GM06990 (cell line): ENCODE measurements at regions not wholly inside any gene's neighbourhood (a gene's known extent, or its start where the extent isn't known, plus 50 kb on each side); places are given as distances from the start of the nearest gene placed in this dataset.

Source experiments
- DNase-seq: peaks from one replicate; pipeline ENCODE4 v3.0.0-alpha.2; 2011; ENCODE audit not compliant: insufficient read length; ENCODE audit errors: extremely low read depth
- H3K27me3 ChIP-seq: replicated peaks from 2 replicates; pipeline ENCODE4 v1.6.0; 2011; ENCODE audit warnings: low read length; ENCODE audit not compliant: control insufficient read depth, insufficient read depth
- H3K36me3 ChIP-seq: 2 replicates; pipeline ENCODE4 v1.5.1; 2011; ENCODE audit warnings: low read length; ENCODE audit not compliant: control insufficient read depth, insufficient read depth
- H3K4me3 ChIP-seq: replicated peaks from 2 replicates; pipeline ENCODE4 v1.5.1; 2011; ENCODE audit warnings: low read depth, mild to moderate bottlenecking, control low read depth, low read length
- TF ChIP-seq, protein P1 (sequence below): IDR thresholded peaks from 2 replicates; pipeline ENCODE4 v1.5.1; 2011; ENCODE audit warnings: low read length, control low read depth, mild to moderate bottlenecking, inconsistent platforms; ENCODE audit not compliant: insufficient read depth, poor library complexity, severe bottlenecking

DNA sequence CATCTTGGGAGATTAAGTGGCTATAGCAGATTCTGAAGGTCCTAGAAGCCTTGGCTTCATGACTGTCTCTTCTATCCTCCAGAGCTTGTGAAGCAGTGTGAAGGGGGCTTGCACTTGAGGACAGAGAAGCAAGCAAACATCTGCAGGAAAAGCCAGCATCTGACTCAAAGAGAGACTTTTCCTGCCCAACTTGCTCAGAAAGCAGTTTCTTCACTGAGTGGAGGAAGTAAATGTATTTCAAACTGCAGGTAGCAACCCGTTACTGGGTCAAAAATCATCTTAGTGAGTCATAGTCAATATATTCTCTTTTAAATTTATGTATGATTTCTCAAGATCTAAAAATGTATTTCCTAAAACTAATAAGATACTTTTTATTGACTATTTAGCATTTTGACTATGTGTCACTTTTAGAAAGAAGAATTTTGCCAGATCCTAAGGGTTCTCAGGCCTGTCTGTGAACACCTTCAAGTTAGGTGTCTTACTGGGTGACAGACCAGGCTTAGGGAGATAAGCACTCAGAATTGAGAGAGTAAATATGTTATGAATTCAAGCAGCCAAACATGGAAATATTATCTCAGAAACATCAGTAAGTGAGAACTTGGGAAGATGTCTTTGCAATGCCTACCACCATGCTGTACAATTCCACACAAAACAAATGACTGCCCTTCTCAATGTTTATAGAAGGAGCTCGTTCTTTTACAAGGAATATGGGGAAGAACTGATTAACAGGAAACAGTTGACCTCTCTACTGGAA, 72.6 kb upstream of the DMAC1 start:
- DNase-seq = no peak
- TF ChIP-seq, protein P1, sequence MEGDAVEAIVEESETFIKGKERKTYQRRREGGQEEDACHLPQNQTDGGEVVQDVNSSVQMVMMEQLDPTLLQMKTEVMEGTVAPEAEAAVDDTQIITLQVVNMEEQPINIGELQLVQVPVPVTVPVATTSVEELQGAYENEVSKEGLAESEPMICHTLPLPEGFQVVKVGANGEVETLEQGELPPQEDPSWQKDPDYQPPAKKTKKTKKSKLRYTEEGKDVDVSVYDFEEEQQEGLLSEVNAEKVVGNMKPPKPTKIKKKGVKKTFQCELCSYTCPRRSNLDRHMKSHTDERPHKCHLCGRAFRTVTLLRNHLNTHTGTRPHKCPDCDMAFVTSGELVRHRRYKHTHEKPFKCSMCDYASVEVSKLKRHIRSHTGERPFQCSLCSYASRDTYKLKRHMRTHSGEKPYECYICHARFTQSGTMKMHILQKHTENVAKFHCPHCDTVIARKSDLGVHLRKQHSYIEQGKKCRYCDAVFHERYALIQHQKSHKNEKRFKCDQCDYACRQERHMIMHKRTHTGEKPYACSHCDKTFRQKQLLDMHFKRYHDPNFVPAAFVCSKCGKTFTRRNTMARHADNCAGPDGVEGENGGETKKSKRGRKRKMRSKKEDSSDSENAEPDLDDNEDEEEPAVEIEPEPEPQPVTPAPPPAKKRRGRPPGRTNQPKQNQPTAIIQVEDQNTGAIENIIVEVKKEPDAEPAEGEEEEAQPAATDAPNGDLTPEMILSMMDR = no peak
- H3K27me3 ChIP-seq = no peaks in the 10 kb centered on the region

DNA sequence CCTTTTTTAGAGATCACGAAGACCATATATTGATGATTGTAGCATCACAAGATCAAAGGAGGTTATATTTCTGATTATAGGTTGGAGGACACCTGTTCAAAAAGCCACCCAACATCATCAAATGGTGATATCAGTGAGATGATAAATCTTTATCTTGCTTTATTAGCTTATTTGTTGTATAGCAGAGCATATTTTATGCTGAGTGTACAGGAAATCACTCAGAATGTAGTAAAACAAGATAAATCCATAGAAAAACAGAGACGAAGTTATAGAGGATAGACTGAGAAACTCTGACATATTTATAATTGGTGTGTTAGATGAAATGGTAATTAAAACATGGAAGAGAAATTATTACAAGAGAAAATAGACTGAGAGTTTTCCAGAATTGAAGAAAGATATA, 69.8 kb upstream of the DMAC1 start:
- no peaks in the 10 kb centered on the region for H3K36me3 ChIP-seq
- H3K4me3 ChIP-seq = no peak overlapping the region
- TF ChIP-seq, protein P1 = no peak
- DNase-seq = no peak
- H3K27me3 ChIP-seq = no peaks in the 10 kb centered on the region

More for the DNA sequence above, 72.6 kb upstream of the DMAC1 start:
- Histone ChIP-seq H3K4me3 (no peak overlapping the region), H3K36me3 (no peaks in the 10 kb centered on the region)

DNA sequence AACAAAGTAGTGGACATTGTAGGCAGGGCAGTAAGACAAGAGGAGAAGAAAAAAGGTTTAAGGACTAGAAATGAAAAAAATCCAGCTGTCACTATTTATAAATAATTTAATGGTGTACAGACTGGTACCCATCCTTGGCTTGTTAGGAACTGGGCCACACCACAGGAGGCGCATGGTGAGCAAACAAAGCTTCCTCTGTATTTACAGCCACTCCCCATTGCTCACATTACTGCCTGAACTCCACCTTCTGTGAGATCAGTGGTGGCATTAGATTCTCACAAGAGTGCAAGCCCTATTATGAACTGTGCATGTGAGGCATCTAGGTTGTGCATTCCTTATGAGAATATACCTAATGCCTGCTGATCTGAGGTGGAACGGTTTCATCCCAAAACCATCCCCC, 62.6 kb upstream of the DMAC1 start:
- TF ChIP-seq, protein P1 = no peak
- Histone ChIP-seq H3K36me3 (no peaks in the 10 kb centered on the region), H3K27me3 (no peaks in the 10 kb centered on the region), H3K4me3 (no peak overlapping the region)
- no peak for DNase-seq

DNA sequence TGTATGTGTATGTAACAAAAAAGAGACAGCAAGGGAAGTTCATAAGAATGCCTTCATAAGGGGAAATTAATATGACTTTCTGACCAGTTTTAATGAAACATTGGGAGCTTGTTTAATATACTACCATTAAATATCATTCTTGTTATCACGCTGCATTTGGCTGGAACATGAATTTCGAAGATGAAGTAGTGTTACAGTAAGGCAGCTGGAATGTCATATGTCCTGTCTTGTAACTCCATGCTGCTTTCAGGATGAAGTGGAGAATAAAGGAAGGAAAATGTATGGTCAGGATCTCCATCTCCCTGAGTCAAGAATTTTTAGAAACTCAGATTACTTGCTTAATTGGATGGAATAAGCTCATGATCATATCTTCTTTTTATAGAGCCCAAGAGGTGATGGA, 61.5 kb upstream of the DMAC1 start:
- H3K27me3 ChIP-seq = no peaks in the 10 kb centered on the region
- no peak for DNase-seq
- TF ChIP-seq, protein P1 = no peak
- H3K36me3 ChIP-seq = no peaks in the 10 kb centered on the region
- H3K4me3 ChIP-seq = no peak overlapping the region

DNA sequence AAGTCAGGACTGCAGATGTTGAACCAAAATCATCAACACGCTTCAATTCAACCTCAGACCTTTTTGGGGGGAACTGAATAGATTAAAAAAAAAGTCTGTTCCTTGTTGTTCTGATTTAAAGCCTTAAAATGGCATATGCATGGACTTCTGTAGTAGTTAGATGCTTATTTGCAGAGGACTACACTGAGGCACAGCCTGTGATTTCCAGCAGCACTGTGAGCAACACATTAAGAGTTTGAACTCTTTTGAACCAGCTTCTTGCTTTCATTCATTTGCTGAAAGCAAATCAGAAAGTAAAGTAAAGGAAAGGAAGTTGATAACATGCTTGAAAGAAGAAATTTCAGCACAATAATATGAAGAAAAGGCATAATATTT, 60.7 kb upstream of the DMAC1 start:
- no peak for DNase-seq
- no peaks in the 10 kb centered on the region for H3K27me3 ChIP-seq
- no peaks in the 10 kb centered on the region for H3K36me3 ChIP-seq
- TF ChIP-seq, protein P1 = no peak
- H3K4me3 ChIP-seq = no peak overlapping the region
